DND-41 (cell line): ENCODE measurements at regions not wholly inside any gene's neighbourhood (a gene's known extent, or its start where the extent isn't known, plus 50 kb on each side); places are given as distances from the start of the nearest gene placed in this dataset.

Experiments used
- CTCF ChIP-seq: IDR thresholded peaks from 2 replicates; pipeline ENCODE4 v1.5.1; 2012; ENCODE audit warnings: borderline replicate concordance, low read length, moderate library complexity, mild to moderate bottlenecking; ENCODE audit not compliant: poor library complexity, severe bottlenecking; ENCODE audit errors: extremely low read depth
- EZH2 ChIP-seq: IDR thresholded peaks from 3 replicates; pipeline ENCODE4 v1.6.1; 2012; ENCODE audit warnings: borderline replicate concordance, low read depth, mild to moderate bottlenecking, moderate library complexity, low read length, inconsistent platforms; ENCODE audit not compliant: severe bottlenecking

- TF ChIP-seq CTCF, result peak; percentile 33
- no peak for TF ChIP-seq EZH2
Observed at GRCh38 chr2:48016225-48017019, 110.1 kb upstream of the FBXO11 start.
